ENCODE measurements at regions not wholly inside any gene's neighbourhood (a gene's known extent, or its start where the extent isn't known, plus 50 kb on each side); places are given as distances from the start of the nearest gene placed in this dataset.

DNA sequence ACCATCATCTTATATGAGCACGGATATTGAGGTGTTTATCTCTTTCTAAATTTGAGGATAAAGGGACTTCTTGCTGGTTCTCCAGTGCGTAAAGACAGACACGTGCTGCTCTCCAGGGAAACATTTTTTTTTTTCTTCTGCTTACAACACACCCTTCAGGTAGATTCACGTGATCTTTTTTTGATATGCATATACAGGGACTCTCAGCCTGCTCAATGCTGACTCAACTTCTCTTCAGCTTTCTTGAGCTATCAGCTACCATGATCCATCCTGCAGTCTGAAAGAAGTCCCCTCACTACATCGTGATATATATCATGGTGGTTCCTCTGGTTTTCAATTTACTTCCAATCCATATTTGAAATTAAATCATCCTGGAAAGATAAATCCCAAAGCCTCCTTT, 87.1 kb upstream of the SLITRK3 start:
- no peak for DNase-seq

- no peak for DNase-seq
Measured at GRCh38 chr3:165279471-165279870, 83.3 kb upstream of the SLITRK3 start.

DNA sequence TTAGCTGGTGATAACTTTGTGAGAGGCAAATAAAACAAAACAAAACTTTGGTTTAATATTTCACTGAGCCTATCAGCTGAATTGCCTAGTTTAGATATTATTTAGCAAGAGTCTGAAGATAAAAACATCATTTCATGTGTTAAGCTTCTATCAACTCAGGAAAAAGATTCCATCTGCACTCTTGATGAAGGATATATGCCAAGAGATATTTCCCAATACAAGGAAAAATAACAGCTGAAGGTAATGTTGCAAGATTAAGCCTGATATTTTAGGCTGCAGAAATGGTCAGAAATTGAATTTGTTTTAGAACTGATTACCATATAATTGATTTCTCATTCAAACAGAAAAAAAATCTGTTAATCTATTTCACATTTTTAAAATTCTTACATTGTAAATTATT, 77.2 kb upstream of the SLITRK3 start:
- no peak for DNase-seq

DNA sequence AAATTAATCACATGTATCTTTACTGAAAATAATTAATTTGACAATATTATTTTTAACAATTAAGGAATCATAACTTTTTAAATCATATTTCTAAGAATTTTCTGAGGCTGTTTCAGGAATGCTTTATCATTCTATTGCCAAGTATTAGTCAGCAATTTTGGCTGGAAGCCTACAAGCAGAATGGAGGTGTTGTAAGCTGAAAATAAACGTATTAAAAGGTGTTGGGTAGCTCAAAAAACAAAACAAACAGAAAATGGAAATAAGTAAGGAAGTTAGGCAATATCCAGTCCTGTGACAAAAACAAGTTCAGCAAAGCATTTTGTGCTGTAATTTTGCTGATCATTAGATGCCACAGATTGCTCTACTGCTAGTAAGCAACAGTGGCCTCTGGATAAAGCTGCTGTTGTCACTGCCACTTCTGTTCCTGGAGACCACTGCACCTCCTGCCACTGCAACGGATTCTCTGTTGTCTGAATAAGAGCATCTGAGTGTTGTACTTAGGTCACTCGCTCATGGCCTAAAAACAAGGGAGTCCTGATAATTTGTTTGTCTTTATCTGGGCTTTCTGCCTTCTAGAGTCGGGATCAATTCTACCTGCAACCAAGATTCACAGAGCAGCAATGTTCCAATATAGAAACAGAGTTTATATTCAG, 63.5 kb upstream of the SLITRK3 start:
- DNase-seq = peak; percentile 4

- DNase-seq = no peak
Measured at GRCh38 chr3:165256554-165257065, 60.4 kb upstream of the SLITRK3 start.

DNA sequence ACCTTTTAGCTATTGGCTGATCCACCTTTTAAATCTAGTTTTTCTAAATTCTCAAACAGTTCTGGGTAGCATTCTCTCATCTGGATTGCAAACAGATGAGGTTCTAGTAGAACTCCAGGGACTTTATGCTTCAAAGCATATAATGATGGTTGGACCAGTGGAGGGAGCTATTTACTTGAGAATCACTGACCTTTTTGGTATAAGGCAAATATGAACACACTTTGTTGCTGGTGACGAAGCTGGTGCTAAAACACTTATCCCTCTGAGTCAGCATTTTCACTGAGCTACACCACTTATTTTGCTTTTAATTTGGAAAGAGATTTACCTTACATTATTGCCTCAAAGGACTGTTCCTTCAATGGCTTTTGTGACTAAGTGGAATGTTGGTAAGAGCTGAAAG, 58.6 kb upstream of the SLITRK3 start:
- DNase-seq = peak; percentile 2

Data from muscle of arm (tissue), 1 donor.